Activated B cell treated with CpG ODN at 0.5 μM for 24 hours (primary cell): ENCODE measurements at regions not wholly inside any gene's neighbourhood (a gene's known extent, or its start where the extent isn't known, plus 50 kb on each side); places are given as distances from the start of the nearest gene placed in this dataset.

ENCODE experiments used
- ATAC-seq: fragments of 200-7000 bp; cut with Tn5 transposase; one replicate; pipeline ENCODE4 v1.10.0; 2021; ENCODE audit warnings: low read depth, mild to moderate bottlenecking, moderate library complexity
- CTCF ChIA-PET: fragments of 350-600 bp; sonication (Branson Sonifier 250); formaldehyde crosslinking; loops from one replicate; lab custom pipeline; 2021; ENCODE audit warnings: antibody characterized with exemption; lab: Charles Lee
- POLR2A ChIA-PET: fragments of 350-600 bp; sonication (Branson Sonifier 250); formaldehyde crosslinking; loops from one replicate; lab custom pipeline; 2021; ENCODE audit warnings: antibody characterized with exemption; lab: Charles Lee
- DNase-seq: peaks from one replicate; pipeline ENCODE4 v3.0.0; 2022
- H3K27ac Mint-ChIP-seq: one replicate; pipeline ENCODE4 v1.8.0; 2020; ENCODE audit warnings: mixed read lengths
- H3K27me3 Mint-ChIP-seq: one replicate; pipeline ENCODE4 v1.8.0; 2021; ENCODE audit warnings: mixed read lengths
- H3K36me3 Mint-ChIP-seq: one replicate; pipeline ENCODE4 v1.8.0; 2021; ENCODE audit warnings: low read depth, mixed read lengths
- H3K4me1 Mint-ChIP-seq: one replicate; pipeline ENCODE4 v1.8.0; 2021; ENCODE audit warnings: mixed read lengths
- H3K4me3 Mint-ChIP-seq: one replicate; pipeline ENCODE4 v1.8.0; 2020; ENCODE audit warnings: mild to moderate bottlenecking, mixed read lengths
- H3K9me3 Mint-ChIP-seq: one replicate; pipeline ENCODE4 v1.8.0; 2020; ENCODE audit warnings: mixed read lengths
- intact Hi-C: fragments of 100-400 bp; cut with micrococcal nuclease; formaldehyde crosslinking; loops from one replicate; pipeline ENCODE4 v1.15.1; 2024
- TF ChIP-seq, protein P1 (sequence below): fragments of 200-600 bp; IDR thresholded peaks from one replicate; pipeline ENCODE4 v1.8.0; 2022; ENCODE audit warnings: antibody characterized with exemption, mild to moderate bottlenecking

DNA sequence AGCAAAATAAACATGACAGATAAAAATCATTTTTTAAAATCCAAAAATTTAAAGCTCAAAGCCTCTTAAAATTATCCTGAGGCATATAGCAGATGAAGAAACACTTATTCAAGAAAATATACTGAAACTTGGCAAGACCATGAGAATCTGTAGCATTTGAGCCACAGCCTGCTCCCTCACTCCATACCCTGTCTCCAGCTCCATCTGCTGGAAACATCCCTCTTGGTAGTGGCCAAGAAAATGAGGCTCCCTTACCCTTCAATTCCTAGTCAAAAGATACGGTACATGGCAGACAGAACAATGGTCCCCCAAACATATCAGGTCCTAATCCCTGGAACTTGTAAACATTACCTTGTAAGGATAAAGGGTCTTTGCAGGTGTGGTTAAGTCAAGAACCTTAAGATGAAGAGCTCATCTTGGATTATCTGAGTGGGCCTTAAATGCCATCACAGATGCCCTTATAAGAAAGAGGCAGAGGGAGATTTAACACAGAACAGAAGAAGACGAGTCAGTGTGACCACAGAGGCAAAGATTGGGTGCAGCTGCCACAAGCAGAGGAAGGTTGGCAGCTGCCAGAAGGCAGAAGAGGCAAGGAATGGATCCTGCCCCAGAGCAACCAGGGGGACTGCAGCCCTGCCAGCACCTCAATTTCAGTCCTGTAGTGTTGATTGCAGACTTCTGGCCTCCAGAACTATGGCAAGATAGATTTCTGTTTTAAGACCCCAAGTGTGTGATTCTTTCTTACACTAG is 149.4 kb downstream of the ZNF248 start:
- no peak for ATAC-seq

DNA sequence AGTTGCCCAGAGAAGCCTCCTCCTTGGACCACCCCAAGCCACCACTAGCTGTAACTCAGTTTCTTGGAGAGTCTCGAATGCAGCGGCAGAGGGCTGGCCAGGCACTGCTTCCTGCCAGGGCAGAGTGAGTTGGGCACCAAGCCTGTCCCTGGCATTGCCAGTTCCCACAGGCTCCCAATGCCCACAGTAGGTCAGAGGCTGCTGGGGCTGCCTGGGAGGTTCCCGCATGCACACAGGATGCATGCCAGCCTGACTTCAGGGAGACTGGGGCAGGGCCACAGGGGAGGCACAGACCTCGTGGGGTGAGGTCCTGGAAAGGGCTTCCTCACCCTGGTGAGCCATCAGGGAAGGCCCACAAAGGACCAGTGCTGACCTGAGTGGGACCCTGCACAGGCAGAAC is 152.8 kb downstream of the ZNF248 start:
- intact Hi-C loops, result no loop called here
- Mint-ChIP-seq H3K36me3 (no peaks in the 10 kb centered on the region), H3K27me3 (no peaks in the 10 kb centered on the region), H3K9me3 (peaks cover 3% of the 10 kb centered on the region), H3K27ac (no peak overlapping the region), H3K4me3 (no peak overlapping the region), H3K4me1 (no peaks in the 10 kb centered on the region)
- no peak for DNase-seq
- ChIA-PET POLR2A (no interaction called here), CTCF (no interaction called here)
- ATAC-seq, result no peak
- TF ChIP-seq, protein P1, sequence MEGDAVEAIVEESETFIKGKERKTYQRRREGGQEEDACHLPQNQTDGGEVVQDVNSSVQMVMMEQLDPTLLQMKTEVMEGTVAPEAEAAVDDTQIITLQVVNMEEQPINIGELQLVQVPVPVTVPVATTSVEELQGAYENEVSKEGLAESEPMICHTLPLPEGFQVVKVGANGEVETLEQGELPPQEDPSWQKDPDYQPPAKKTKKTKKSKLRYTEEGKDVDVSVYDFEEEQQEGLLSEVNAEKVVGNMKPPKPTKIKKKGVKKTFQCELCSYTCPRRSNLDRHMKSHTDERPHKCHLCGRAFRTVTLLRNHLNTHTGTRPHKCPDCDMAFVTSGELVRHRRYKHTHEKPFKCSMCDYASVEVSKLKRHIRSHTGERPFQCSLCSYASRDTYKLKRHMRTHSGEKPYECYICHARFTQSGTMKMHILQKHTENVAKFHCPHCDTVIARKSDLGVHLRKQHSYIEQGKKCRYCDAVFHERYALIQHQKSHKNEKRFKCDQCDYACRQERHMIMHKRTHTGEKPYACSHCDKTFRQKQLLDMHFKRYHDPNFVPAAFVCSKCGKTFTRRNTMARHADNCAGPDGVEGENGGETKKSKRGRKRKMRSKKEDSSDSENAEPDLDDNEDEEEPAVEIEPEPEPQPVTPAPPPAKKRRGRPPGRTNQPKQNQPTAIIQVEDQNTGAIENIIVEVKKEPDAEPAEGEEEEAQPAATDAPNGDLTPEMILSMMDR, result no peak

More for the DNA sequence above, 149.4 kb downstream of the ZNF248 start:
- intact Hi-C loops, result no loop called here
- TF ChIP-seq, protein P1, result no peak
- DNase-seq, result no peak
- Mint-ChIP-seq H3K27ac (no peak overlapping the region), H3K36me3 (no peaks in the 10 kb centered on the region), H3K9me3 (peaks cover 3% of the 10 kb centered on the region), H3K4me3 (no peak overlapping the region), H3K27me3 (no peaks in the 10 kb centered on the region), H3K4me1 (no peaks in the 10 kb centered on the region)
- CTCF ChIA-PET, result no interaction called here
- POLR2A ChIA-PET, result no interaction called here

GRCh38 chr10:37703833-37704382 is 153.5 kb downstream of the ZNF248 start:
- CTCF ChIA-PET, result no interaction called here
- Mint-ChIP-seq H3K4me3 (no peak overlapping the region), H3K9me3 (peaks cover 3% of the 10 kb centered on the region), H3K36me3 (no peaks in the 10 kb centered on the region), H3K4me1 (no peaks in the 10 kb centered on the region), H3K27ac (no peak overlapping the region), H3K27me3 (no peaks in the 10 kb centered on the region)
- POLR2A ChIA-PET, result no interaction called here
- DNase-seq (no peak), ATAC-seq (no peak)
- TF ChIP-seq, protein P1, result no peak
- intact Hi-C loops, result no loop called here

DNA sequence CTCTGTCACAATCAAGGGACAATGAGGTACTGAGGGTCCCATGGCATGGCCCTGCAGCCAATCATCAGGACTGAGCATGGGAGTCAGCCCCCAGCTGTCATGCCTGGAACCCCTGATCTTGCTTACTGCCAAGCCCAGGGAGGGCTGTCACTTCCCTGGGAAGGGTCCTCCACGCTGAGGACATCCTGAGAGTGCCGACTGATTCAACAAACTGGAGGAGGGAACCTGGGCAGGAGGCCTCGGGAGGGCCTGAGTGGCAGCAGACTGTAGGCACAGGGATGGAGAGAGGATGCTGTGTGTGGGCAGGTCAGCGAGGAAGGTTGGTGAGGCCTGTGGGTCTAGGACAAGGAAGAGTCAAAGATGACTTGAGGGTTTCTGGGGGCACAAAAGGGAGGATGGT is 154.3 kb downstream of the ZNF248 start:
- ChIA-PET CTCF (no interaction called here), POLR2A (no interaction called here)
- Mint-ChIP-seq H3K27me3 (no peaks in the 10 kb centered on the region), H3K27ac (no peak overlapping the region), H3K4me1 (no peaks in the 10 kb centered on the region), H3K9me3 (peaks cover 3% of the 10 kb centered on the region), H3K4me3 (no peak overlapping the region), H3K36me3 (no peaks in the 10 kb centered on the region)
- intact Hi-C loops, result no loop called here
- no peak for ATAC-seq
- TF ChIP-seq, protein P1, result no peak
- DNase-seq, result no peak

DNA sequence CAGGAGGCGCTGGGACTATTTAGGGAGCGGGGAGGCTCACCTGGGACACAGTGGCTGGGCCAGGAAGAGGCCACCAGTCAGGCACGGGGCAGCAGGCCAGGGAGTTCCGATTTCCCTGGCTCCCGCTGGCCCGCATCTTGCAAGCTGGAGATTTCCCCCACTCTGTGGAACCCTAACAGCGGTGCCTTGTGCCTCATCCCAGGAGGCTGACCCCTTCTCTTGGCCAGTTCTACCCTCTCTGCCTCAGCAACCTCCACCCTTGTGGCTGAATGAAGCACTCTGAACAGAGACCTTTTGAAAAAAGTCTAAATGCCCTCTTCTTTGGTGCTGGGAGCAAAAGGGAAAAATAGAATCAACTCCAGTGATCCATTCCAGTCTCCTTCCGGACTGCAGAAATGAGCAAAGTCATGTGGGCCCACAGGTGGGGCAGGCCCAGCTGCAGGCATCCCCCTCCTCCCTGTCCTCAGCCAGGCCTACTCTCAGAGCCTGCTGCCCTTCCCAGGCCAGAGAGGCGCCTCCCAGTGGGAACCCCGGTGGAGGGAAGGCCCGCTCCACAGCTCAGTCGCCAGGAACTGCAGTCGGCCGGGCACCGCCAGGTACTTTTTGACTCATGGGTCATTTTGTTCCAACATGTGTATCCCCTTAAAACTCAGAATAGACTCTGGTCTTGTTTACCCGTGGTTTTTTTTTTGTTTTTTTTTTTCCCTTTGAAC is 155.5 kb downstream of the ZNF248 start:
- TF ChIP-seq, protein P1, result no peak

More for the DNA sequence above, 155.5 kb downstream of the ZNF248 start:
- POLR2A ChIA-PET, result no interaction called here
- Mint-ChIP-seq H3K36me3 (no peaks in the 10 kb centered on the region), H3K4me3 (no peak overlapping the region), H3K4me1 (no peaks in the 10 kb centered on the region), H3K27ac (no peak overlapping the region), H3K9me3 (peaks cover 3% of the 10 kb centered on the region), H3K27me3 (no peaks in the 10 kb centered on the region)
- CTCF ChIA-PET, result no interaction called here
- ATAC-seq (no peak), DNase-seq (no peak)
- intact Hi-C loops, result no loop called here
